NT2/D1 (cell line): ENCODE measurements at regions not wholly inside any gene's neighbourhood (a gene's known extent, or its start where the extent isn't known, plus 50 kb on each side); places are given as distances from the start of the nearest gene placed in this dataset.

Source experiments
- SUZ12 ChIP-seq: IDR thresholded peaks from 2 replicates; pipeline ENCODE4 v1.6.1; 2011; ENCODE audit not compliant: insufficient read length, insufficient read depth; ENCODE audit errors: extremely low read depth
- YY1 ChIP-seq: IDR thresholded peaks from 2 replicates; pipeline ENCODE4 v1.6.1; 2011; ENCODE audit not compliant: insufficient read length, insufficient read depth
- ZNF274 ChIP-seq: IDR thresholded peaks from 2 replicates; pipeline ENCODE4 v1.6.1; 2011; ENCODE audit warnings: mild to moderate bottlenecking, low read depth, low read length

DNA sequence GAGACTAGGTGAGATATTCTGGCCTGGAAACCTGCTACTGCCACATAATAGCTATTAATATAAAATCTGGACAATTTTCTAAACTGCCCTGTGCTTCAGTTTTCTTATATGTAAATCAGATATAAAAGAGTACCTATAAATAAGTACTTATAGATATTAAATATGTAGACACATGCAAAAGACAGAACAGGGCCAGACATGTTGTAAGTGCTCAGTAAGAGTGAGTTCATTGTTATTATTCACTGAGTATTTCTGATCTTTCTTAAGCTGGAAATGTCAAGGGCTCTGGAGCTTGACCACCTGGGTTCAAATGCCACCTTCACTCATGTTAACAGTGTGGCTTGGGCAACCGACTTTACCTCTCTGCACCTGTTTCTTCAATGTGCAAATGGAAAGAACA is 179.8 kb downstream of the GALC start:
- TF ChIP-seq YY1 (no peak), ZNF274 (no peak), SUZ12 (no peak)
